G401.6 (cell line): ENCODE measurements at regions not wholly inside any gene's neighbourhood (a gene's known extent, or its start where the extent isn't known, plus 50 kb on each side); places are given as distances from the start of the nearest gene placed in this dataset.
"Not testable (repeated sequence)": the region's sequence is repeated elsewhere in the genome, so short reads cannot be mapped to it uniquely, and the experiment has no call there.

Experiments used
- FAIRE-seq: peaks from 2 replicates; lab custom pipeline; 2012; peaks lifted over from hg19 to GRCh38; lab: Jason Lieb, UNC

DNA sequence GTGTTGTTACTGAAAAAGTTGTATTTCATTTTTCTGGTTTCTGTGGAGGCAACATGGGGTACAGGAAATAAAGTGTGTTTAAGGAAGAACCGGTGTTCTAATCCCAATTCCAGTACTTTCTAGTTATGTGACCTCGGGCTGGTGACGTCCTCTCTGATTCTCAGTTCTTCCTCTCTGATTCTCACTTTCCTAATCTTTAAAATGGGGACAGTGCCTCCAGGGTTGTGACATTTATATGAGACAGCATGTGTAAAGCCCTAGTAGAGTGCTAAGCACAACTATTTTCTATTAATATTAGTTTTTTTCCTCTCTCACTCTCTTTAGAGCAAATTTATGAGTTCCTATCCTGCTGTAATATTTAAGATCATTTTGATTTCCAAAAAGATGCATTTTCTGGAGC lies 50.9 kb upstream of the PTPDC1 start:
- FAIRE-seq, result no peak

DNA sequence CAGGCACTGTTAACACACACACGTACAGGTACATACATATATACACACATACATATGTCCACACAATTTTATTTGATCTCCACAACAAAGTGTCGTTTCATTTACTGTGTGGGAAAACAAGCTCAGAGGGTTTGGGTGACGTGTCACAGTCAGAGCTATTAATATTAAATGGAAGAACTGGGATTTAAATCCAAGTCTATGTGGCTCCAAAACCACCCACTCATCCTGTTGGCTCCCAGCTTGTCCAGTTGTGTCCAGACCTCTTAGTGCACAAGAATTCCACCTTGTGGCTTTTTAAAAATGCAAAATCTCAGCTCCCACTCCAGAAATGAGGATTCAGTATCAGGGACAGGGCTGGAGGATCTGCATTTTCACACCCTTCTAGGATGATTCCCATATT lies 52.3 kb upstream of the PTPDC1 start:
- FAIRE-seq, result no peak

DNA sequence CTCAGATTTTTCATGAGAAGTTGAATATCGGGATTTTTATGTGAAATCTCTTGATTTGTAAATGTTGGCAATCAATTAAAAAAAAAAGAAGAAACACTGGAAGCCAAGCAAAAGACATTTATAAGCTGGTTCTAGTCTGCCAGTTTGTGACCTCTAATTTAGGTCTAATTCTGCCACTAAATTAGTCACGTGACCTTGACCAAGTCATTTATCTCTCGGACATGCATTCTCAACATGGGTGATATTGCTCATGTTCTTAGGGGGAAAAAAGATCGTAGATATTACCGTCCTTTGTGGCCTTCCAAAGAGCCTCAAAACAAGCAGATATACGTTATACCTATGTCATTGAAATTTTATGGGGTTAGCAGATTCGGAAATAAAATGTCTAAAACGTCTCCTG lies 52.9 kb upstream of the PTPDC1 start:
- FAIRE-seq, result no peak

DNA sequence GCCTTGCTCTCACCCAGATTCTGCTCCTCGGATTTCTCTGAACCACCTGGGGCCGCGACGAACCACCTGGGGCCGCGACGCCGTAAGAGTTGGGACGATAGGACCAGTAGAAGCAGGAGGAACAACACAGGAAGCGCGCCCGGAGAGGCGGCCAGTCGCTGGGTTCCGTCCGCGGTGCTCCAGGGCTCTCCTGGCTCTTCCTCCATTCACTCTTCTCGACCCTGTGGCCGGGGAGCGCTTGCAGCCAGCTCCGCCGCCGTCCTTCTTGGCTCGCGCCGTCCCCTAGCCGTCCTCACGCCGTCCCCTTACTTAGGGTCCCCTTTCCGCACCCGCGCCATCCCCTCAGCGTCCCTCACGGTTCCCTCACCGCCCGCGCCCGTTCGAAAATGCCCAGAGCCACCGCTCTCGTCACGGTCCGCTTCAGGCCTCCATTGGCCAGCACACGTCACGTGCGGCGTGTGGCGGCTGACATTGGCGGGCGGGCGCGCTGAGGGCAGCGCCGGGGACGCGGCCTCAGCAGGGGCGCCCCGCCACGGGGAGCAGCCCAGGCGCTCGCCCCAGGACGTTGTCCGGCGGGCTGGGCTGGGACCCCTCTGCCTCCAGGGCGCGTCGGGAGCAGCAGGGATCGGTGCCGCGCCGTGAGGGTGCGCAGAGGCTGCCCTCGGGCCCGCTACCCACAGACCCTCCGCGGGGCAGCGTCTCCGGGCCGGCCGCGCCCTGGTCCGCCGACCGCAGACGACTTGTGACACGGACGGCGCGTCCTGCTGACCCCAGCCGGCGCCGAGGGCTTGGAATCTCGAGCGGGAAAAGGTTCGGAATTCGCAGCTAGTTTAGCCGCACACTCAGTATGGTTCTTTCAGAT lies 53.7 kb upstream of the PTPDC1 start:
- no peak for FAIRE-seq

DNA sequence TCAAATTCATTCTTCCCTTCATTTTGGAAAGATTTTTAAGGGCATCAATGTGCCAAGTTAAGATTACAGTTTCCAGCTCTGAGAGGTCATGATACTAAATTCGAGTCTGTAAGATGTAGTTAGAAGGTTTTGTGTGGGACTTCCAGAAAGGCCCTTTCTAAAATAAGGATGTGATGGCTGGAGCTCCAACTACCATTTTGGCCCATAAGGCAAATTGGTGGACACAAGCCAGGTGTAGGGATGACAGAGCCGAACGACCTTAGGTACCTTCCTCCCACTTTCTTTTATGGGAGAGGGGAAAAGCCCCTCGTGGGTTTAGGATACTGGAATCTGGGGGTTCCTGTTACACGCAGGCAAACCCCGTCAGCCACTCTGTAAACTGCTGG lies 54.3 kb upstream of the PTPDC1 start:
- FAIRE-seq, result no peak

DNA sequence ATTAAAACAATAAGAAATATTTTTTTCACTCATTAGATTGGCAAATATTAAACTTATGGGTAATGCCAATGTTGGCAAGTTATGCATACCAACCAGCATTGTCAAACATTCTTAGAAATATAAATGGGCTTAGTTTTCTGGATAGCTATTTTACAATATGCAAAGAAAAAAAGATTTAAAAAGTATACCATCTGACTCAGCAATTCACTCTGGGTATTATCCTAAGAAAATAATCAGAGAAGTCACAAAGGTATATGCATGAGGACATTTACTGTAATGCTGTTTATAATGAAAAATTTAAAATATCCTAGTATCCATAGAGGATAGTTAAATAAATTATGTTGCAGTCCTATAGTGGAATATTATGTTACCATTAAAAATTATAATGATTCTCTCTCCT lies 57.4 kb upstream of the PTPDC1 start:
- FAIRE-seq, result no peak

DNA sequence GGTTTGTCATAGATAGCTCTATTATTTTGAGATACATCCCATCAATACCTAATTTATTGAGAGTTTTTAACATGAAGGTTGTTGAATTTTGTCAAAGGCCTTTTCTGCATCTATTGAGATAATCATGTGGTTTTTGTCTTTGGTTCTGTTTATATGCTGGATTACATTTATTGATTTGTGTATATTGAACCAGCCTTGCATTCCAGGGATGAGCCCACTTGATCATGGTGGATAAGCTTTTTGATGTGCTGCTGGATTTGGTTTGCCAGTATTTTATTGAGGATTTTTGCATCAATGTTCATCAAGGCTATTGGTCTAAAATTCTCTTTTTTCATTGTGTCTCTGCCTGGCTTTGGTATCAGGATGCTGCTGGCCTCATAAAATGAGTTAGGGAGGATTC lies 61.8 kb upstream of the PTPDC1 start:
- FAIRE-seq, result not testable (repeated sequence)

DNA sequence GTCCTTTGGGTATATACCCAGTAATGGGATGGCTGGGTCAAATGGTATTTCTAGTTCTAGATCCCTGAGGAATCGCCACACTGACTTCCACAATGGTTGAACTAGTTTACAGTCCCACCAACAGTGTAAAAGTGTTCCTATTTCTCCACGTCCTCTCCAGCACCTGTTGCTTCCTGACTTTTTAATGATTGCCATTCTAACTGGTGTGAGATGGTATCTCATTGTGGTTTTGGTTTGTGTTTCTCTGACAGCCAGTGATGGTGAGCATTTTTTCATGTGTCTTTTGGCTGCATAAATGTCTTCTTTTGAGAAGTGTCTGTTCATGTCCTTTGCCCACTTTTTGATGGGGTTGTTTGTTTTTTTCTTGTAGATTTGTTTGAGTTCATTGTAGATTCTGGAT lies 63.4 kb upstream of the PTPDC1 start:
- not testable (repeated sequence) for FAIRE-seq

DNA sequence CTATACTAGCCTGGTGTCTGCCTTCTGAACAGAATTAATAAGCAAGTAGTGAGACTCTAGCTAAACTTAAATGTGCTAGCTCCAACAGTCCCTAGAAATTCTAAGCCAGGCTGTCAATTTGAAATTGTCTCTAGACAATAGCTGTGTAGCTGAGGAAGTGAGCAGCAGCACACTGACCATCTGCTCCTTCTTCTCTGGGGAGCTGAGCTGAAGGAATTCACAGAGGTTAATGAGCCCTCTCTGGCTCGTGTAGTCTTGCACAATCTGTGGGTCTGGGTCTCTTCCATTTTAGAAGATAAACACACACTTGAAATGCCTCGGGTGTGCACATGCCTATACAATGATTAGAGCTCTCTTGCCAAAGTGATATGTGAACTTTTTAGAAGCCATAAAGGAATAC lies 63.5 kb upstream of the BARX1 start:
- no peak for FAIRE-seq

DNA sequence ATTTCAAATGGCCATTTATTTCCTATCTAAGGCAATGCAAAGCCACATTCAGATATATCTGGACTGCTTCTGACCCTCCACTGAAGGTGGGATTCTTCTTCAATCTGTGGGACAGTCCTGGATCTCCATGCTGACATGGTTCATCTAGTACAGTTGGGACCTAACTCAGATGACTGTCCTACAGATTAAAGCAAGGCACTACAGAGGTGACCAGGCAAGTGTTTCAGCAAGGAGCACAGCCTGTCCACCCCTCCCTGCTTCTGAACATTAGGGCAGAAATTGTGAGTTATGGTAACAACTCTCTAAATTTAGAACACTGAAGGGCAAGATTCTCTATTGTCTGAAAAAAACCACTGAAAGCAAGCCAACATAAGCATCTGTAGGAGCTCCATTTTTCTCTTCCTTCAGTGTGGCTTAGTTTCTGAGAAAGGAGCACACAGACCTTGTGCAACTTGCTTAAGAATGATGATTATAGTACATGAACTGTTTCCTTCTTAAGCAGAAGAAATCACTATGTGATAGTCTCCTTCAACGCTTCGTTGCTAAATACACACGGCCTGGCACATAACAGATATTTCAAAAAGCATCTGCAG lies 62.9 kb upstream of the BARX1 start:
- no peak for FAIRE-seq

DNA sequence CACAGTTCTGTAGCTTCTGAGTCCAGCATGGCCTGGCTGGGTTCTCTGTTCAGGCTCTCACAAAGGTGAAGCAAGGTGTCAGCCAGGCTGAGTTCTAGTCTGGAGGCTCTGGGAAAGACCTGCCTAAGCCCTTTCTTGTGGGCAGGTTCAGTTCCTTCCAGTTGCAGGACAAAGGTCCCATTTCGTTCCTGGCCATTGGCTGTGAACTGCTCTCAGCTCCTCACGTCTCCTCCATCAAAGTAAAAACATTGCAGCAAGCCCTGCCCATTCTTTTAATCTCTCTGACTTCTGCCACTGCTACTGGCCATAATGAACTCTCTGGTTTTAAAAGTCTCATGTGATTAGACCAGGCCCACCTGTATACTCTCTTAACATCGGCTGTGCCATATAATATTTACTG lies 61.6 kb upstream of the BARX1 start:
- FAIRE-seq, result no peak

DNA sequence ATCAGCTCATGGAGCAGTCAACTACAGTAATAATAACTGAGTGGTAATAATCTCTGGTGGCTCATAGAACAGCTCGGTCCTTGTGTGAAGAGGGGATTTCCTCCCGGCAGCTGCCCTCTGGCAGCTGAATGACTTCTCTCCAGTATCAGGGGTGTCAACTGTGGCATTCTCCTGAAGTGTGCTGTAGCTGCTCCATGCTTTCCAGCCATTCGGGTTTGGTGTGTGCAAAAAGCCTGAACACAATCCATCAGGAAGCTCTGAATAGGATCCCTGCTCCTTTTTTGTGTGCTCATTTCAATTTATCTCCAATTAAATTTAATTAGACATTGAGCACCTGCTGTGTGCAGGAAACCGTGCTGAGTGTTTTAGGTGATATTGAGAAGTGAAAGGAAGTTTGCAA lies 59.8 kb upstream of the BARX1 start:
- no peak for FAIRE-seq

DNA sequence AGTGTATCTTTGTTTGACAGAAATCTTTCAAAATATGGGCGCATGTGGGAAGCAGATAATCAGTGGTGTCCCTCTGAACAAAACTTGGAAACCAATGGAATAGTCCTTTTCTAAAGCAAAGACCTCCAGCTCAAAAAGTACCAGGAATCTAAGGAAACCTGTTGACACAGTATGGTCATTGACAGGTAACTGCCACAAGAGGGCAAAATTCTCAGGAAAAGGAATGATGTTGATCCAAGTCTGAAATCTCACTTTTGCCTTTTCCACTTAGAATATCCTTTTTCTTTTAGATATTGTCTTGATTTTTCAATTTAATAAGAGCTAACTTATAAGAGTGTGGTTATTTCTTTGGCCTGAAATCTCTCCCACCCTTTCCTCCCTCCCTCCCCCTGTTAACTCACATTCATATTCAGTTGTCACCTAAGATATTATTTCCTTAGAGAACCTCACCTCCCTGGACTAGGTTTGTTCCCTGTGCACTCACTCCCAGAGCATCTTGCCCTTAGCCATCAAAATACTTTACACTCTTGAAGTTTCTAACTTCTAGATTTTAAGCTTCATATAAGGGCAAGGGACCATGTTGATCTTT lies 59.0 kb upstream of the BARX1 start:
- FAIRE-seq, result peak; percentile 93

DNA sequence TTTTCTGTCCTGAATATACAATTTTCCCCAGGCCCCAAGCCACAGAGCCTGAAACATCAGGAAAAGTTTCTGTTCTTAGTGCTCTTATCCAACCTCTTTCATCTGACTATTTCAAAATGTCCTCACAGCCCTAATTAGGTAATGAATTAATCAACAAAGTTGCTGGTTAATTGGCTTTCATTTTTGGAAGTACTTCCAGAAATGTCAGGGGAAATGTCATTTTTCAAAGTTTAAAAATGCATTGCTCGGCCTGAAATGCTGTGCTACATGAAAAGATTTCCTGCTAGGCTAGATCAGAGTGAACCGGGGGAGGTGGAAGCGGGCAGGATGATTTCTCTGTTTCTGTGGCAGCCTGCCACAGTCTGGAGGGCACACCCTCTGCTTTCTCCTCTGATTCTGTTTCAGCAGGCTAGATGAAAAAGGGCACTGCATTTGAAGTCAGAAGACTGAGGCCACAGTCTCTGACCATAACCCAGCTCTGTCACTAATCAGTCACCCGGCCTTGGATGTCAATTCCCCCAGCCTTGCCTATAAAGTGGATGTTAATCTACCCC lies 55.9 kb upstream of the BARX1 start:
- FAIRE-seq, result no peak

DNA sequence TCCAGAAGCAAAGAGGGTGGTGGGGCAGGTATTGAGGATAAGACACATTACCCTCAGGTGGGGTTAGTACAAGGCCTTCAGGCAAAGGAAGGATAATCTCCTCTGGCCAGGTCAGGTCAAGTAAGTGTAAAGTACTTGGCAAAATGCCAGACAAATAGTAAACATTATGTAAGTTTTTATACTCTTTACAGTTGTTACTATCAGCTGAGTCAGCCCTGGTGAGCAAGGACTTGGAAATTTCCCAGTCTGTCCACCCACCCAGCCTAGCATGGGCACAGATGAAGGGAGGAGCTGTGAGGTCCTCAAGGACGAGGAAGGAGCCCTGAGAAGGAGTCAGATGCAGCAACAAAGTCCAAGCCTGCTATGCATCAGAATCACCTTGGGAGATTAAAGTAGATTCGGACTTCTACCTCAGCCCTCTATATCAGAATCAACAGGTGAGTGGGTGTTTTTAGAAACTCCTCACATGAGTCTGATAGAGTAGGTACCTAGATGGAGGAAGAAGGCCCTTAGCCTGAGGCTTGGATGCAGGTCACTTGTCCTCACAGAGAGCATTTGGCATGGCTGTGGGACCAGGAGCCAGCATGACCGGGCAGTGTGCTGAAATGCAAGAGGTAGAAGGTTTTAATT lies 50.2 kb upstream of the BARX1 start:
- FAIRE-seq, result no peak
